ENCODE measurements at regions not wholly inside any gene's neighbourhood (a gene's known extent, or its start where the extent isn't known, plus 50 kb on each side); places are given as distances from the start of the nearest gene placed in this dataset.
"Not testable (repeated sequence)": the region's sequence is repeated elsewhere in the genome, so short reads cannot be mapped to it uniquely, and the experiment has no call there.

- Histone ChIP-seq H3K27ac (peak overlapping the region; percentile 86 to 89 (median 87)), H3K36me3 (no peaks in the 10 kb centered on the region), H3K4me1 (peaks cover 5 to 27% of the 10 kb centered on the region in 2 donors), H3K4me3 (no peak overlapping the region), H3K9me3 (no peaks in the 10 kb centered on the region), H3K27me3 (no peaks in the 10 kb centered on the region)
- TF ChIP-seq CTCF (IDR thresholded peaks at IDR 0.05 in 4 of 5, conservative IDR thresholded peaks at IDR 0.05 in 1 of 5) (no peak), POLR2A (IDR thresholded peaks at IDR 0.05) (no peak)
- no peak for DNase-seq
- intact Hi-C loops (cut with DNase I; ENCODE audit: low total_unique reads): loop anchor here (2.0 to 5.0 kb wide), 2 partner anchors 62 to 561 kb away; no protein-coding TSS in a partner anchor
- in situ Hi-C loops (cut with MboI; ENCODE audit: low sequenced_read_pairs in 4 of 4): no loop called here
- no peak for ATAC-seq
These were observed 498.9 kb downstream of the STK39 start for GRCh38 chr2:167748536-167748935.

DNA sequence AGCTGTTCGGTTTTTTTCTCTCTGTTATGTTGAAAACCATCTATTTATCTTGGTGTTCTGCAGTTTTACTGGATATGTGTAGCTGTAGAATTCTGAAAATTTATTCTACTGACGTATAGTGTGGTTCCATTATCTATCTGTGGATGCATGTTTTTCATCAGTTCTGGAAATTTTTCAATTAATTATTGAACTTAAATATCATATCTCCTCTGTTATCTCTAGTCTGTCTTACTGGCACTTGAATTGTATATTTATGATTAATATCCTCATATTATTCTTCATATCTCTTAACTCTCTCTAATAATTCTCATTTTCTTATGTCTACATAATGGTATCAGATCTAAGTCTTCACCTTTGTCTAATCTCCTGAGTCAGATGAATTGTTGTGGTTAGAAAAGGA, 501.7 kb downstream of the STK39 start:
- TF ChIP-seq POLR2A (IDR thresholded peaks at IDR 0.05): no peak
- TF ChIP-seq CTCF (IDR thresholded peaks at IDR 0.05 in 4 of 5, conservative IDR thresholded peaks at IDR 0.05 in 1 of 5): no peak
- Histone ChIP-seq H3K4me3 (no peak overlapping the region), H3K27me3 (no peaks in the 10 kb centered on the region), H3K36me3 (no peaks in the 10 kb centered on the region), H3K27ac (no peak overlapping the region), H3K9me3 (no peaks in the 10 kb centered on the region), H3K4me1 (peaks cover 0 to 6% of the 10 kb centered on the region in 2 donors)
- intact Hi-C loops (cut with DNase I; ENCODE audit: low total_unique reads): loop anchor here (5.0 kb wide), 1 partner anchor 558 kb away; no protein-coding TSS in a partner anchor
- in situ Hi-C loops (cut with MboI; ENCODE audit: low sequenced_read_pairs in 4 of 4): no loop called here
- DNase-seq: no peak
- ATAC-seq: no peak

- H3K4me1 ChIP-seq; ATAC-seq; H3K4me3 ChIP-seq; H3K27me3 ChIP-seq; intact Hi-C loops (cut with DNase I; ENCODE audit: low total_unique reads); in situ Hi-C loops (cut with MboI; ENCODE audit: low sequenced_read_pairs in 4 of 4); H3K36me3 ChIP-seq; H3K9me3 ChIP-seq; H3K27ac ChIP-seq; DNase-seq: not testable (repeated sequence)
These were observed 507.5 kb downstream of the STK39 start for GRCh38 chr2:167739921-167740320.

GRCh38 chr2:167733747-167734146, 513.6 kb downstream of the STK39 start:
- TF ChIP-seq CTCF (IDR thresholded peaks at IDR 0.05 in 4 of 5, conservative IDR thresholded peaks at IDR 0.05 in 1 of 5) (no peak), POLR2A (IDR thresholded peaks at IDR 0.05) (no peak)
- ATAC-seq (peak; percentile 87 to 91), DNase-seq (peak in 1 of 2 donors; percentile 31)
- Histone ChIP-seq H3K36me3 (no peaks in the 10 kb centered on the region), H3K4me1 (peaks cover 24 to 35% of the 10 kb centered on the region in 2 donors), H3K27ac (peak overlapping the region; percentile 72 to 74 (median 74)), H3K9me3 (no peaks in the 10 kb centered on the region), H3K4me3 (no peak overlapping the region), H3K27me3 (no peaks in the 10 kb centered on the region)
- in situ Hi-C loops (cut with MboI; ENCODE audit: low sequenced_read_pairs in 4 of 4) (no loop called here), intact Hi-C loops (cut with DNase I; ENCODE audit: low total_unique reads) (no loop called here)

- no peak overlapping the region for H3K4me3 ChIP-seq
- no peaks in the 10 kb centered on the region for H3K27me3 ChIP-seq
- no peak for TF ChIP-seq CTCF (IDR thresholded peaks at IDR 0.05 in 4 of 5, conservative IDR thresholded peaks at IDR 0.05 in 1 of 5)
- TF ChIP-seq POLR2A (IDR thresholded peaks at IDR 0.05): no peak
- ATAC-seq: no peak
- no peaks in the 10 kb centered on the region for H3K36me3 ChIP-seq
- in situ Hi-C loops (cut with MboI; ENCODE audit: low sequenced_read_pairs in 4 of 4) (no loop called here), intact Hi-C loops (cut with DNase I; ENCODE audit: low total_unique reads) (no loop called here)
- H3K9me3 ChIP-seq: no peaks in the 10 kb centered on the region
- H3K27ac ChIP-seq: peak overlapping the region in 2 of 4 donors; percentile 34 to 73
- DNase-seq: no peak
- peaks cover 24 to 35% of the 10 kb centered on the region in 2 donors for H3K4me1 ChIP-seq
These were observed 515.1 kb downstream of the STK39 start for GRCh38 chr2:167732326-167732725.

Measured in gastrocnemius medialis (tissue), 4 donors.